Gastrocnemius medialis (tissue), 4 donors: ENCODE measurements at regions not wholly inside any gene's neighbourhood (a gene's known extent, or its start where the extent isn't known, plus 50 kb on each side); places are given as distances from the start of the nearest gene placed in this dataset.
A peak's percentile ranks its signal among the peaks of the same experiment; 100 is the strongest.

Experiments used
- ATAC-seq, 2 donors: fragments of 150-250 bp; one replicate each; pipeline ENCODE4 v1.9.1; 2016
- DNase-seq, 2 donors: peaks; one replicate each; pipeline ENCODE4 v3.0.0-alpha.2; 2019
- H3K27ac ChIP-seq, 4 donors: fragments of 200-600 bp; sonication (generic); 1 replicate in 1 of 4; 2 replicates in 3 of 4; pipeline ENCODE4 v1.5.1; 2016 to 2018; ENCODE audit warnings: mild to moderate bottlenecking in 2 of 4, moderate library complexity in 1 of 4
- H3K27me3 ChIP-seq, 3 donors: fragments of 200-600 bp; sonication (generic) in 2 of 3; 1 replicate in 1 of 3; 2 replicates in 2 of 3; pipeline versions ENCODE4 v1.5.1 to v1.6.0; 2016 to 2019; ENCODE audit warnings: mild to moderate bottlenecking in 1 of 3, moderate library complexity in 1 of 3
- H3K36me3 ChIP-seq, 2 donors: fragments of 200-600 bp; sonication (generic) in 1 of 2; one replicate each; pipeline ENCODE4 v1.5.1; 2017 to 2018
- H3K4me1 ChIP-seq, 2 donors: fragments of 200-600 bp; sonication (generic) in 1 of 2; one replicate each; pipeline ENCODE4 v1.5.1; 2016 to 2017; ENCODE audit warnings: mild to moderate bottlenecking in 2 of 2
- H3K4me3 ChIP-seq, 4 donors: fragments of 200-600 bp; sonication (generic) in 3 of 4; 1 replicate in 1 of 4; 2 replicates in 3 of 4; pipeline ENCODE4 v1.5.1; 2016 to 2019; ENCODE audit warnings: mild to moderate bottlenecking in 2 of 4
- H3K9me3 ChIP-seq, 3 donors: fragments of 200-600 bp; sonication (generic) in 2 of 3; 1 replicate in 1 of 3; 2 replicates in 2 of 3; pipeline ENCODE4 v1.5.1; 2016 to 2019
- CTCF ChIP-seq, 5 experiments: fragments of 450-650 bp in 3 of 5; fragments of 200-600 bp in 2 of 5; sonication (generic) in 2 of 5; IDR thresholded peaks in 4 of 5; conservative IDR thresholded peaks in 1 of 5; 1 replicate in 4 of 5; 2 replicates in 1 of 5; pipeline ENCODE4 v1.5.1; 2016 to 2019; ENCODE audit warnings: antibody characterized with exemption in 5 of 5, mild to moderate bottlenecking in 3 of 5, moderate library complexity in 3 of 5
- POLR2A ChIP-seq, 2 donors: fragments of 450-650 bp; IDR thresholded peaks; one replicate each; pipeline ENCODE4 v1.6.1; 2017; ENCODE audit warnings: antibody characterized with exemption in 2 of 2, mild to moderate bottlenecking in 2 of 2, moderate library complexity in 2 of 2
- in situ Hi-C, 4 donors: fragments of 200-750 bp; cut with MboI; loops; one replicate each; pipeline versions ENCODE4 v1.15.0 to v1.8.0; 2017; ENCODE audit warnings: low sequenced_read_pairs in 4 of 4
- intact Hi-C: fragments of 100-400 bp; cut with DNase I; formaldehyde crosslinking; loops from one replicate; pipeline ENCODE4 v1.15.1; 2023; ENCODE audit warnings: low total_unique reads

- Histone ChIP-seq H3K4me1 (no peaks in the 10 kb centered on the region), H3K27me3 (no peaks in the 10 kb centered on the region), H3K36me3 (no peaks in the 10 kb centered on the region), H3K9me3 (peaks cover 0 to 5% (median 0%) of the 10 kb centered on the region in 3 donors), H3K4me3 (no peak overlapping the region), H3K27ac (no peak overlapping the region)
- in situ Hi-C loops (loop anchor here (5.0 to 10.0 kb wide), 2 partner anchors 352 to 354 kb away; no protein-coding TSS in a partner anchor), intact Hi-C loops (loop anchor here (2.0 kb wide), 1 partner anchor 358 kb away; no protein-coding TSS in a partner anchor)
- DNase-seq: no peak
- ATAC-seq: no peak
- no peak for TF ChIP-seq POLR2A (IDR thresholded peaks at IDR 0.05)
- peak in 4 of 5 experiments; percentile 28 to 51 (median 36) for TF ChIP-seq CTCF (IDR thresholded peaks at IDR 0.05 in 4 of 5, conservative IDR thresholded peaks at IDR 0.05 in 1 of 5)
These were observed 71.8 kb upstream of the PIK3CG start for GRCh38 chr7:106793015-106793975.

GRCh38 chr7:106794276-106795083 lies 70.6 kb upstream of the PIK3CG start:
- H3K9me3 ChIP-seq: peaks cover 0 to 5% (median 0%) of the 10 kb centered on the region in 3 donors
- in situ Hi-C loops: loop anchor here (5.0 to 10.0 kb wide), 2 partner anchors 350 to 353 kb away; no protein-coding TSS in a partner anchor
- DNase-seq (no peak), ATAC-seq (no peak)
- intact Hi-C loops: no loop called here
- no peaks in the 10 kb centered on the region for H3K27me3 ChIP-seq
- H3K27ac ChIP-seq: no peak overlapping the region
- no peak overlapping the region for H3K4me3 ChIP-seq
- TF ChIP-seq CTCF (IDR thresholded peaks at IDR 0.05 in 4 of 5, conservative IDR thresholded peaks at IDR 0.05 in 1 of 5) (no peak), POLR2A (IDR thresholded peaks at IDR 0.05) (no peak)
- H3K36me3 ChIP-seq: no peaks in the 10 kb centered on the region
- no peaks in the 10 kb centered on the region for H3K4me1 ChIP-seq

GRCh38 chr7:106795084-106795876 lies 69.8 kb upstream of the PIK3CG start:
- no peak overlapping the region for H3K27ac ChIP-seq
- H3K4me1 ChIP-seq: no peaks in the 10 kb centered on the region
- no peak for DNase-seq
- H3K9me3 ChIP-seq: peaks cover 0 to 5% (median 0%) of the 10 kb centered on the region in 3 donors
- H3K36me3 ChIP-seq: no peaks in the 10 kb centered on the region
- ATAC-seq: no peak
- intact Hi-C loops: no loop called here
- H3K4me3 ChIP-seq: no peak overlapping the region
- in situ Hi-C loops: loop anchor here in 3 of 4 donors (10.0 kb wide), 1 partner anchor 350 kb away; no protein-coding TSS in a partner anchor
- TF ChIP-seq POLR2A (IDR thresholded peaks at IDR 0.05) (no peak), CTCF (IDR thresholded peaks at IDR 0.05 in 4 of 5, conservative IDR thresholded peaks at IDR 0.05 in 1 of 5) (no peak)
- no peaks in the 10 kb centered on the region for H3K27me3 ChIP-seq

- Histone ChIP-seq H3K4me1 (no peaks in the 10 kb centered on the region), H3K27ac (no peak overlapping the region), H3K4me3 (no peak overlapping the region), H3K9me3 (peaks cover 0 to 5% (median 0%) of the 10 kb centered on the region in 3 donors), H3K27me3 (no peaks in the 10 kb centered on the region), H3K36me3 (no peaks in the 10 kb centered on the region)
- in situ Hi-C loops (loop anchor here in 3 of 4 donors (10.0 kb wide), 1 partner anchor 349 kb away; no protein-coding TSS in a partner anchor), intact Hi-C loops (no loop called here)
- TF ChIP-seq POLR2A (IDR thresholded peaks at IDR 0.05) (no peak), CTCF (IDR thresholded peaks at IDR 0.05 in 4 of 5, conservative IDR thresholded peaks at IDR 0.05 in 1 of 5) (no peak)
- DNase-seq (no peak), ATAC-seq (no peak)
These were observed 69.2 kb upstream of the PIK3CG start for GRCh38 chr7:106795877-106796231.
